Panc1 (cell line): ENCODE measurements at regions not wholly inside any gene's neighbourhood (a gene's known extent, or its start where the extent isn't known, plus 50 kb on each side); places are given as distances from the start of the nearest gene placed in this dataset.

Experiments
- CTCF ChIP-seq: fragments of 450-650 bp; IDR thresholded peaks from 2 replicates; pipeline ENCODE4 v1.5.1; 2017; ENCODE audit warnings: mild to moderate bottlenecking
- REST ChIP-seq, 2 experiments: IDR thresholded peaks; 2 replicates each; pipeline ENCODE4 v1.6.1; 2011 to 2012; ENCODE audit warnings: low read depth in 2 of 2, control low read depth in 1 of 2, low read length in 1 of 2, mild to moderate bottlenecking in 1 of 2, moderate library complexity in 1 of 2; ENCODE audit not compliant: insufficient read depth in 1 of 2

- TF ChIP-seq CTCF = no peak
- TF ChIP-seq REST (IDR thresholded peaks at IDR 0.05; ENCODE audit: insufficient read depth in 1 of 2, low read depth in 2 of 2, low read length in 1 of 2) = no peak
Observed at GRCh38 chr11:13908535-13908934, 54.0 kb upstream of the SPON1 start.
